HG03108 (cell line): ENCODE measurements at regions not wholly inside any gene's neighbourhood (a gene's known extent, or its start where the extent isn't known, plus 50 kb on each side); places are given as distances from the start of the nearest gene placed in this dataset.

ENCODE experiments used
- ATAC-seq: cut with Tn5 transposase; IDR thresholded peaks from one replicate; pipeline ENCODE4 v1.9.1; 2021; ENCODE audit warnings: moderate library complexity; ENCODE audit not compliant: unreplicated experiment

- no peak for ATAC-seq
Measured at GRCh38 chr6:170136541-170137175, 154.2 kb downstream of the DLL1 start.

- ATAC-seq = no peak
Measured at GRCh38 chr6:170135821-170136471, 154.9 kb downstream of the DLL1 start.

- ATAC-seq = no peak
Measured at GRCh38 chr6:170135461-170135820, 155.4 kb downstream of the DLL1 start.

DNA sequence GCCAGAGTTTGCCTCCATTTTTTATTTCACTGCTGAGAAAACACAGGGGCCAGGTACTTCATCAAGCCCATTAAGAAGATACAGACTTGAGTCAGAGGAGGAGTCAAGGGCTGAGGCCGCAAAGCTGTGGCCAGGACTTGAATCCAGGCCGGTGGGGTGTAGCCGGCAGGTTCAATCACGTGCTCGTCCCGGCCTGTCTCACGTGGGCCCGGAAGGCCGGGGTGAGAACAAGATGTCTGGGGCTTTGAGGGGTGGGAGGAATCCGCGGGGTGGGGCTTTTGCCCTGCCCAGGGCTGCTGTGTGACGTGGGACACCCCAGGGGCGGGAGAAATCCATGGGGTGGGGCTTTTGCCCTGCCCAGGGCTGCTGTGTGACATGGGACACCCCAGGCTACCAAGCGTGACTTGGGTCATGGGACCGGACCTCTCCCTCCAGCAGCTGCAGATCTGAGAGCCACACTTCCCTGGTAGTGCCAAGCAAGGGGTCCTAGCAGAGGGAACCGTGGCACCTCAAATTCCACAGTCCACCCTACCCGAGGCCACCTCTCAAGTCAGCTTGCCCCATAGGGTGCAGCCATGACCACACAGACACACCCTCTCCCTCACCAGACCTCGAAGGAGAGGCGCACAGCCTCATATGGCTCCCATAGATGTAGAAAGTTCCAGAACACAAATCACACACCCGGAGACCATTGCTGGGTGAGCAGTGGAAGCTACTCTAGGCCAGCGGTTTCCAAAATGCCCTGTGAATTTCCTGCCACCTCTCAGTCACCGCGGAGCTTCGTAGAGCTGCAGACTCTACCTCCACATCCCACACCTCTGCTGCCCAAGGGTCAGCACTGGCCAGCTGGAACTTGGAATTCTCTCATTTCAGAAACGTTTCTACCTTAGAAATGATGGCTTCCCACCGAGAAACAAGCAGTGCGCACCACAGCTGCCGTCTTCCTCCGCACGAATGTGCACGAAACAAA lies 156.1 kb downstream of the DLL1 start:
- ATAC-seq = no peak

DNA sequence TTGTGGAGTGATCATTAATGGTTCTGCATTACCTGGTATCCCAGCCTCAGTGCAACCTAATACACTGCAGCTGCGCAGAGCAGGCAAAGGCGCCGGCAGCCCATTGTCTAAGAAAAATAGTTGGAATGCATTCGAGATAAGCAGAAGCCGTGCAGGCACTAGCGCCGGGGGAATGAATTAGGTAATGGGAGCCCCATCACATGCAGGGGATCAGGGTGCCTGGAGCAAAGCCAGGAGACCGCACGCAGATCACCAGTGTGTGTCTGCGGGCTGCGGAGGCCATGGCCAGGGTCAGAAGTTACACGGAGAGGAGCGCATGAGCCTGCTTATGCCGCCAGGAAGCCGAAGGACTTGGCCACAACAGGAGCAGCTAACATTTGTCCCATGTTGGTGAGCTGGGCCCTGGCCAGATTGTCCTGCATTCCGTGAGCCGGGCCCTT lies 156.8 kb downstream of the DLL1 start:
- ATAC-seq = no peak

DNA sequence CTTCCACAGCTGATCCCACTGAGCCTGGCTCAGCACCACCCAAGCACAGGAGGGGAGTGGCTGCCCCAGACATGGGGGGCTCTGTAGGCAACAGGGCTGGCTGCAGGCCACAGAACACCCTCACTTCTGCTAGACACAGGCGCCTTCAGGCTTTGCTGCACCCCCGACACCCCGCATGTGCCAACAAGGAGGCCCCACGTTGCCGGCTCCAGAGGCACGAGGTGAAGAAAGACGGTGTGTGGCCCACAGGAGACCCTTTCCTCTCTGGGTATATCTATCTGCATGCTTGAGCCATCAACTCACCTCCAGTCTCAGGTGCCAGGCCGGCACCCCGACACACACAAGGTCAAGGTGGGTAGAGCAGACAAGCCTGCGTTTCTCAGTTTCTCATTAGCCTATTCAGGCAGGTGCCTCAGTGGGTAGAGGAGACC lies 158.3 kb downstream of the DLL1 start:
- no peak for ATAC-seq

- ATAC-seq = no peak
Measured at GRCh38 chr6:170132011-170132521, 158.8 kb downstream of the DLL1 start.

DNA sequence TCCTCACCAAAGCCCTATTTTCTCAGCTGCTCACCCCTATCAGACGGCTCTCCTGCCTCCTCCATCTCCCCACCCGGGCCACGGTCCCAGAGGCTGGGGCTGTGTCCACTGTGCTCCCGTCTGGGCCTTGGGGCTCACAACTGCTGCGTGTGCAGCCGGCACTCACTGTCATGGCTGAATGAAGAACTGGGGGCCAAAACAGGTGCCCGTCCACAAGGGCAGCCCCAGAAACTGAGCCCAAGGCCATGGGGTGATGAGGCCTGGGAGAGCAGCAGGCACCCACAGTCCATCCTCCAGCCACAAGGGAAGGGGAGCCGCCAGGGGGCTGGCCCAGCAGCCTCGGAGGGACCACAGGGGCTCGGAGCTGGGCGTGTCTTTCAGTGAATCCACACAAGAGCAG lies 159.5 kb downstream of the DLL1 start:
- ATAC-seq = no peak

- no peak for ATAC-seq
Measured at GRCh38 chr6:170130771-170131241, 160.1 kb downstream of the DLL1 start.

DNA sequence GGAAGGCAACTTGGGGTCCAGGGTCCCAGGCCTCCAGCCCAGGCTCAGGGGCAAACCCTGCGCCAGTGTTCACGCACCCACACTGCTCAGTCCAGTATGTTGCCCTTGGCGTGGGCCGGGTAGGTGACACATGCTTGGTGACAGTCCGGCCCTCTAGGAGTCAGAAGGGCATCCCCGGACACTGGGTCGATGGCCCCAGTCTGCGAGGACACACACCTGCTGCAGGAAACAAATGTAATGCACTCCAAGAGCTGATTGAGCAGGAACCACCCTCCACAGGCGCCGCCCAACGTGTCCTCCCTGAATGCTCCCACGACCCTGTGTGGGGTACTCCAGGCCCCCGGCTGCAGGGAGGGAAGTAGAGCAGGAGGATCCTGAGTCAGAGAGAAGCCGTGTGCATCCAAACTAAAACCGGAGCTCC lies 160.7 kb downstream of the DLL1 start:
- ATAC-seq = no peak

DNA sequence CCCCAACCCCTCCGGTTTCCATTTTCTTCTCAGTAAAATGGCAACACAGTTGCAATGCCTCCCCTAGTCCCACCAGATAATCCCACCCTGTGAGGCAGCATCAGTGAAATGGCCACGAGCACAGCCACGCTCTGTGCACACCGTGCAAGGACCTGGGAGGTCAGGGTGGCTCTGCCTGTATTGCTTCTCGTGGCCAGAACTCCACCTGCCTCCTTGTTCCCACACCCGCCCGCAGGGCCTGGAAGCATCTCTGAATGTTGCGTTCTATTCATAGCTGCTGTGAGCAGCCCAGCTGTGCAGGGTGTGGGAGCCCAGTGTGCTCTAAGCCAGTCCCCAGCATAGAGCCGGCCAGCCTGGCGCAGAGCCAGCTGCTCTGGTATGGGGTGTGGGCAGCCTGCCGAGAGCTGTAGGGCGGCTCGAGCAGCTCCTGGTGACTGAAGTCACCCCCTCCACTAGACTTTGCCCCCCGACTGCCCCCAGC lies 161.1 kb downstream of the DLL1 start:
- no peak for ATAC-seq

GRCh38 chr6:170128811-170129681 lies 161.8 kb downstream of the DLL1 start:
- no peak for ATAC-seq

GRCh38 chr6:170128346-170128745 lies 162.5 kb downstream of the DLL1 start:
- no peak for ATAC-seq

DNA sequence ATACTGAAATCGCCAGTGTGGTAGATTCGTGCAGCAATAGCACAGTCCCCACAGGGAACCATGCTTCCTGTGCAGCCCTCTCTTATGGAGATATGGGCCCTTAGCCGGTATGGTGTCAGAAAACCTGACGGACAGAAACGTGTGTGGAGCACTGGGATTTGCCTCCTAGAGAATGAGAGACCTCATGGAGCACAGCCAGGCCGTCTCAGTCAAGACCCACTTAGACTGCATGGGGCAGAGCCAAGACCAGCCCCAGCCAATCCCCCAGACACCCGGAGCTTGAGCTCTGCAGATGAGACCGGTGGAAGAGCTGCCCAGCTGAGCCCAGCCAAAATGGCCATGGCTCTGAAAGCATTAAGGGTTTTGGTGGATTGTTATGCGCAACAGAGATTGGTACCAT lies 163.7 kb downstream of the DLL1 start:
- ATAC-seq = no peak

- no peak for ATAC-seq
Measured at GRCh38 chr6:170125456-170126300, 165.2 kb downstream of the DLL1 start.

- ATAC-seq = no peak
Measured at GRCh38 chr6:170124836-170125235, 166.0 kb downstream of the DLL1 start.

DNA sequence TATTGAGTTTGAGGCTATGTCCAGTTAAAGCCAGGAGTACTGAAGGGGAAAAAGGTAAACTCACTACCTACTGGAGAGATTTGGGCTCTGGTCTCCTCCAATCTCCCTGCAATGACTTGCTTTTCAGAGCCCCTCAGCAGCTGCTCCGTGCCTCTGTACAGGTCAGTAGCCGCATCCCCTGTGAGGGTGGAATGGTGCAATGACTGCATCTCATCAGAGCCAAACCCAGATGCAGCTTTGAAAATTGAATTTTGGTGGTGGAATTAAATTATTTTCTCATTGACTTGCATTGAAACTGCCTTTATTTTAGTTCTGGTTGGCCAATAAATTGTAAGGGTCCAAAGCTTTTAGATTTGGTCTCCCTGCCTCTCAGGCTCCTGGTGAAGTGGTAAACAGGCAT lies 166.7 kb downstream of the DLL1 start:
- ATAC-seq = no peak

DNA sequence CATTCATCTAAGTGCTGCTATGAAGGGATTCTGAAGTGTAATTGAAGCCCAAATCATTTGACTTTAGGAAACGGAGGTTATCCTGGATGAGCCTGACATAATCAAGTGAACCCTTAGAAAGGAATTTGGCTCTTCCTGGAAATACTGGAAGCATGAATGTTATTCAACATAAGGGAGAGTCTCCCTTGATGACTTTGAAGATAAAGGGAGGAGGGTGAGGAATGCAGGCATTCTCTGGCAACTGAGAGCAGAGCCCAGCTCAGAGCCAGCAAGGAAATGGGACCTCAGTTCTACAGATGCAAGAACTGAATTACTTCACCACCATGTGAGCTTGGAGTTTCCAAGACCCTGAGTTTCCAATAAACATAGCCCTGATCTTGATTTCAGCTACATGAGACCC lies 168.2 kb downstream of the DLL1 start:
- no peak for ATAC-seq
